SK-N-SH (cell line): ENCODE measurements at regions not wholly inside any gene's neighbourhood (a gene's known extent, or its start where the extent isn't known, plus 50 kb on each side); places are given as distances from the start of the nearest gene placed in this dataset.

ENCODE experiments used
- CTCF ChIA-PET: fragments of 300-600, 350-600 bp; formaldehyde crosslinking; extraction: SDS; loops from one replicate; lab custom pipeline; 2021; lab: Yijun Ruan, JAX
- POLR2A ChIA-PET: fragments of 350-600 bp; sonication (Branson Sonifier 250); formaldehyde crosslinking; extraction: SDS; loops from one replicate; lab custom pipeline; 2020; ENCODE audit warnings: antibody characterized with exemption, inconsistent platforms; lab: Yijun Ruan, JAX
- DNase-seq: peaks from one replicate; pipeline ENCODE4 v3.0.0; 2012
- H2AFZ ChIP-seq: fragments of 200-600 bp; sonication (generic); 2 replicates; pipeline ENCODE4 v1.8.1; 2016; ENCODE audit warnings: antibody characterized with exemption, mild to moderate bottlenecking, low read depth
- H3F3A ChIP-seq: fragments of 200-600 bp; sonication (generic); replicated peaks from 2 replicates; pipeline ENCODE3; 2016; ENCODE audit warnings: antibody characterized with exemption, mild to moderate bottlenecking; ENCODE audit not compliant: insufficient read depth
- H3K27ac ChIP-seq, 2 experiments: fragments of 200-500 bp in 1 of 2; fragments of 200-600 bp in 1 of 2; sonication (Bioruptor generic) in 1 of 2; sonication (generic), shearing (Covaris generic) in 1 of 2; 2 replicates each; pipeline versions ENCODE4 v1.5.1 to v1.6.1; 2014 to 2016; ENCODE audit warnings: low read depth in 2 of 2, inconsistent platforms in 1 of 2, low read length in 1 of 2, mild to moderate bottlenecking in 1 of 2, mixed read lengths in 1 of 2
- H3K27me3 ChIP-seq: fragments of 200-600 bp; sonication (generic), shearing (Covaris generic); 2 replicates; pipeline ENCODE4 v1.6.1; 2016; ENCODE audit warnings: mixed run types; ENCODE audit not compliant: insufficient read depth
- H3K36me3 ChIP-seq, 2 experiments: fragments of 200-500 bp in 1 of 2; fragments of 200-600 bp in 1 of 2; sonication (Bioruptor generic) in 1 of 2; sonication (generic) in 1 of 2; replicated peaks in 1 of 2; 2 replicates each; pipeline versions ENCODE3 to v1.5.1; 2014 to 2016; ENCODE audit warnings: low read length in 1 of 2, mild to moderate bottlenecking in 1 of 2; ENCODE audit not compliant: insufficient read depth in 2 of 2, control insufficient read depth in 1 of 2
- H3K4me1 ChIP-seq, 2 experiments: fragments of 200-500 bp in 1 of 2; fragments of 200-600 bp in 1 of 2; sonication (Bioruptor generic) in 1 of 2; sonication (generic), shearing (Covaris generic) in 1 of 2; 2 replicates each; pipeline versions ENCODE4 v1.5.1 to v1.6.1; 2014 to 2016; ENCODE audit warnings: low read depth in 1 of 2, low read length in 1 of 2, mixed run types in 1 of 2; ENCODE audit not compliant: insufficient read depth in 2 of 2, control insufficient read depth in 1 of 2
- H3K4me2 ChIP-seq: fragments of 200-600 bp; sonication (generic), shearing (Covaris generic); 2 replicates; pipeline ENCODE4 v1.6.1; 2017; ENCODE audit warnings: mixed run types
- H3K4me3 ChIP-seq, 2 experiments: fragments of 200-500 bp in 1 of 2; fragments of 200-600 bp in 1 of 2; sonication (Bioruptor generic) in 1 of 2; sonication (generic), shearing (Covaris generic) in 1 of 2; 2 replicates each; pipeline versions ENCODE4 v1.5.1 to v1.8.1; 2014 to 2016; ENCODE audit warnings: low read depth in 2 of 2, inconsistent platforms in 1 of 2, low read length in 1 of 2, mild to moderate bottlenecking in 1 of 2, mixed read lengths in 1 of 2, moderate library complexity in 1 of 2
- H3K79me2 ChIP-seq: fragments of 200-600 bp; sonication (generic); 2 replicates; pipeline ENCODE4 v1.8.1; 2017; ENCODE audit warnings: mild to moderate bottlenecking; ENCODE audit not compliant: insufficient read depth
- H3K9ac ChIP-seq: fragments of 200-600 bp; sonication (generic); 2 replicates; pipeline ENCODE4 v1.6.1; 2017; ENCODE audit warnings: mixed run types
- H3K9me2 ChIP-seq: fragments of 200-600 bp; sonication (generic); 2 replicates; pipeline ENCODE4 v1.6.1; 2017; ENCODE audit warnings: mixed run types
- H3K9me3 ChIP-seq: fragments of 200-600 bp; sonication (generic); 2 replicates; pipeline ENCODE4 v1.6.1; 2017; ENCODE audit warnings: mixed run types, mild to moderate bottlenecking, moderate library complexity
- H4K20me1 ChIP-seq: fragments of 200-600 bp; sonication (generic); 2 replicates; pipeline ENCODE4 v1.6.1; 2017; ENCODE audit warnings: mild to moderate bottlenecking, mixed run types; ENCODE audit not compliant: insufficient read depth
- FOXM1 ChIP-seq: IDR thresholded peaks from 2 replicates; pipeline ENCODE4 v1.4.0; 2012; ENCODE audit warnings: low read depth, mild to moderate bottlenecking
- GATA2 ChIP-seq: sonication (generic); formaldehyde crosslinking; IDR thresholded peaks from 2 replicates; pipeline ENCODE4 v1.5.0; 2020; ENCODE audit warnings: mild to moderate bottlenecking, missing genetic modification reagents
- MXI1 ChIP-seq: IDR thresholded peaks from 2 replicates; pipeline ENCODE4 v1.6.1; 2012; ENCODE audit warnings: mild to moderate bottlenecking, low read depth, low read length, improper control_type of control experiment
- TEAD4 ChIP-seq: IDR thresholded peaks from 2 replicates; pipeline ENCODE4 v1.4.0; 2012; ENCODE audit warnings: mild to moderate bottlenecking, borderline replicate concordance; ENCODE audit not compliant: insufficient read depth
- YY1 ChIP-seq: IDR thresholded peaks from 2 replicates; pipeline ENCODE4 v1.4.0; 2012; ENCODE audit warnings: low read depth, mild to moderate bottlenecking
- WGBS: methylation state at CpG from one replicate; pipeline ENCODE4 v1.1.6; 2017; ENCODE audit warnings: low lambda C conversion rate; 5-methylcytosine and 5-hydroxymethylcytosine counted together
- TF ChIP-seq, protein P1 (sequence below): IDR thresholded peaks from 2 replicates; pipeline ENCODE4 v1.6.1; 2012; ENCODE audit warnings: mild to moderate bottlenecking, low read depth, low read length, moderate library complexity
- TF ChIP-seq, protein P2 (sequence below): fragments of 150-350 bp; IDR thresholded peaks from 2 replicates; pipeline ENCODE4 v1.6.1; 2016; ENCODE audit warnings: mild to moderate bottlenecking, low read depth, low read length
- TF ChIP-seq, protein P3 (sequence below): fragments of 150-350 bp; IDR thresholded peaks from 2 replicates; pipeline ENCODE4 v1.6.1; 2017; ENCODE audit warnings: antibody characterized with exemption, low read length, low read depth, borderline replicate concordance
- TF ChIP-seq, protein P4 (sequence below): IDR thresholded peaks from 2 replicates; pipeline ENCODE4 v1.4.0; 2012; ENCODE audit warnings: low read depth

DNA sequence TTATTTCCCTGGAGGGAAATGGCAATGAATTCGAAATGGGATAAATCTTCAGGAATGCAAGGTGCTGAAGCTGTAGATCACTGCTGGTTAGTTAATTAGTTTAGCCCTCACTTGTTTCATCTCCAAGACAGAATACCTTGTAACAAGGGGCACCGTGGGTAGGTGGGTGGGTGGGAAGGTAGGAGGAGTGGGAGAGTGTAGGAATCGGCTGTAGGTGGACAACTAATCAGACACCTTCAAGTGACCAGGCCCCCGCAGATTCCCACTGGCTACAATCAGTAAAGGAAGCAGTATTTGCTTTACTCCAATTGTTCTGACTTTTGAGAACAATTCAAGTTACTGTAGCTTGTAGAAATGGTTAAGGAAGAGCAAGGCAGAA is 293.7 kb downstream of the TLE1 start:
- no peaks in the 10 kb centered on the region for H4K20me1 ChIP-seq
- DNase-seq: no peak
- no peak overlapping the region for H2AFZ ChIP-seq
- peak overlapping the region in 1 of 2 experiments; percentile 91; a peak in 1 of 4 replicates for H3K27ac ChIP-seq
- no peaks in the 10 kb centered on the region for H3K9me3 ChIP-seq
- peaks cover 0 to 6% of the 10 kb centered on the region in 2 experiments; a peak in 2 of 4 replicates for H3K4me1 ChIP-seq
- H3K9ac ChIP-seq: no peak overlapping the region
- TF ChIP-seq GATA2 (CRISPR knock-in tag): no peak
- TF ChIP-seq TEAD4: no peak
- TF ChIP-seq MXI1: no peak
- TF ChIP-seq, protein P1, sequence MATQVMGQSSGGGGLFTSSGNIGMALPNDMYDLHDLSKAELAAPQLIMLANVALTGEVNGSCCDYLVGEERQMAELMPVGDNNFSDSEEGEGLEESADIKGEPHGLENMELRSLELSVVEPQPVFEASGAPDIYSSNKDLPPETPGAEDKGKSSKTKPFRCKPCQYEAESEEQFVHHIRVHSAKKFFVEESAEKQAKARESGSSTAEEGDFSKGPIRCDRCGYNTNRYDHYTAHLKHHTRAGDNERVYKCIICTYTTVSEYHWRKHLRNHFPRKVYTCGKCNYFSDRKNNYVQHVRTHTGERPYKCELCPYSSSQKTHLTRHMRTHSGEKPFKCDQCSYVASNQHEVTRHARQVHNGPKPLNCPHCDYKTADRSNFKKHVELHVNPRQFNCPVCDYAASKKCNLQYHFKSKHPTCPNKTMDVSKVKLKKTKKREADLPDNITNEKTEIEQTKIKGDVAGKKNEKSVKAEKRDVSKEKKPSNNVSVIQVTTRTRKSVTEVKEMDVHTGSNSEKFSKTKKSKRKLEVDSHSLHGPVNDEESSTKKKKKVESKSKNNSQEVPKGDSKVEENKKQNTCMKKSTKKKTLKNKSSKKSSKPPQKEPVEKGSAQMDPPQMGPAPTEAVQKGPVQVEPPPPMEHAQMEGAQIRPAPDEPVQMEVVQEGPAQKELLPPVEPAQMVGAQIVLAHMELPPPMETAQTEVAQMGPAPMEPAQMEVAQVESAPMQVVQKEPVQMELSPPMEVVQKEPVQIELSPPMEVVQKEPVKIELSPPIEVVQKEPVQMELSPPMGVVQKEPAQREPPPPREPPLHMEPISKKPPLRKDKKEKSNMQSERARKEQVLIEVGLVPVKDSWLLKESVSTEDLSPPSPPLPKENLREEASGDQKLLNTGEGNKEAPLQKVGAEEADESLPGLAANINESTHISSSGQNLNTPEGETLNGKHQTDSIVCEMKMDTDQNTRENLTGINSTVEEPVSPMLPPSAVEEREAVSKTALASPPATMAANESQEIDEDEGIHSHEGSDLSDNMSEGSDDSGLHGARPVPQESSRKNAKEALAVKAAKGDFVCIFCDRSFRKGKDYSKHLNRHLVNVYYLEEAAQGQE: no peak
- TF ChIP-seq, protein P2, sequence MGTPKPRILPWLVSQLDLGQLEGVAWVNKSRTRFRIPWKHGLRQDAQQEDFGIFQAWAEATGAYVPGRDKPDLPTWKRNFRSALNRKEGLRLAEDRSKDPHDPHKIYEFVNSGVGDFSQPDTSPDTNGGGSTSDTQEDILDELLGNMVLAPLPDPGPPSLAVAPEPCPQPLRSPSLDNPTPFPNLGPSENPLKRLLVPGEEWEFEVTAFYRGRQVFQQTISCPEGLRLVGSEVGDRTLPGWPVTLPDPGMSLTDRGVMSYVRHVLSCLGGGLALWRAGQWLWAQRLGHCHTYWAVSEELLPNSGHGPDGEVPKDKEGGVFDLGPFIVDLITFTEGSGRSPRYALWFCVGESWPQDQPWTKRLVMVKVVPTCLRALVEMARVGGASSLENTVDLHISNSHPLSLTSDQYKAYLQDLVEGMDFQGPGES: no peak
- no peak for TF ChIP-seq YY1
- TF ChIP-seq, protein P3, sequence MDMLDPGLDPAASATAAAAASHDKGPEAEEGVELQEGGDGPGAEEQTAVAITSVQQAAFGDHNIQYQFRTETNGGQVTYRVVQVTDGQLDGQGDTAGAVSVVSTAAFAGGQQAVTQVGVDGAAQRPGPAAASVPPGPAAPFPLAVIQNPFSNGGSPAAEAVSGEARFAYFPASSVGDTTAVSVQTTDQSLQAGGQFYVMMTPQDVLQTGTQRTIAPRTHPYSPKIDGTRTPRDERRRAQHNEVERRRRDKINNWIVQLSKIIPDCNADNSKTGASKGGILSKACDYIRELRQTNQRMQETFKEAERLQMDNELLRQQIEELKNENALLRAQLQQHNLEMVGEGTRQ: no peak
- TF ChIP-seq, protein P4, sequence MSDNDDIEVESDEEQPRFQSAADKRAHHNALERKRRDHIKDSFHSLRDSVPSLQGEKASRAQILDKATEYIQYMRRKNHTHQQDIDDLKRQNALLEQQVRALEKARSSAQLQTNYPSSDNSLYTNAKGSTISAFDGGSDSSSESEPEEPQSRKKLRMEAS: no peak
- no peak for TF ChIP-seq FOXM1
- TF ChIP-seq, all 33 proteins: peak for 0
- Histone ChIP-seq H3F3A (no peaks in the 10 kb centered on the region), H3K79me2 (no peaks in the 10 kb centered on the region), H3K27me3 (no peaks in the 10 kb centered on the region), H3K4me3 (no peak overlapping the region), H3K9me2 (no peaks in the 10 kb centered on the region), H3K4me2 (no peak overlapping the region), H3K36me3 (no peaks in the 10 kb centered on the region)
- ChIA-PET CTCF (interaction anchor here (1.4 kb wide), 1 partner anchor 291 kb away, joined by 4 read pairs; no protein-coding TSS in a partner anchor), POLR2A (no interaction called here)
- 38% methylated on average over 4 of the region's 4 CpGs for WGBS
